ENCODE measurements at regions not wholly inside any gene's neighbourhood (a gene's known extent, or its start where the extent isn't known, plus 50 kb on each side); places are given as distances from the start of the nearest gene placed in this dataset.

DNA sequence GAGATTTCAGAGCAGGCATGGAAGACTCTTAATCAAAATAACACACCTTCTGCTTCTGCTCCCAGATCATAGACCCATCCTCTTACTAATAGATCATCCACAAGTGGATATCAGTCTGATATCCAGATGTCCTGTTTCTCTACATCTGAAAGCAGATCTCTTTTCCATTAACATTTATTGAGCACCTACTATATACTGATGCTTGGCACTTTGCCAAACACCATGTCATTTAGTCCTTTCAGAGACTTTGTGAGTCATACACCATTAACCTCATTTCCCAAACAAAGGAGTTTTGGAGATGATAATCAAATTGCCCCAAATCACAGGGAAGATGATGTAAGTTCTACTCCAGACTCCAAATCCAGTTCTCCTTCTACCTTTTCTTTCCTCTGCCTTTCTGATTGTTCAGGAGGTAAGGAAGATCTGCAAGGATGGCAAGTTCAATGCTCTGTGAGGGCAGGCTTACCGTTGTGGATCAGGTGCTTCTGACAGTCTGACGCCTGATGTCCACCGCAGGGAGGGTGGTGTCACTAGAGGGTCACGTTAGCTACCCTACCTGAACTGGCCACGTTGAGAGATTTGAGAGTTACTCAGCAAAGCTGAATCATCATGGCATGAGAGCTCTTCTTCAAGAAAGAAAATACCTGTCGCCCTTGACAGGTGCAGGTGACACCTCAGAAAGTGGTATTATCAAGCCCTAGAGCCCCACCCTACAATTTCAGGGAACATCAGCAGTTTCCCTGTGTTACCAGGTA lies 269.6 kb upstream of the ZMIZ1 start:
- no peak for TF ChIP-seq EZH2 (IDR thresholded peaks at IDR 0.05; ENCODE audit: borderline replicate concordance, low read depth, low read length, poor library complexity, severe bottlenecking)
- TF ChIP-seq, protein P1, sequence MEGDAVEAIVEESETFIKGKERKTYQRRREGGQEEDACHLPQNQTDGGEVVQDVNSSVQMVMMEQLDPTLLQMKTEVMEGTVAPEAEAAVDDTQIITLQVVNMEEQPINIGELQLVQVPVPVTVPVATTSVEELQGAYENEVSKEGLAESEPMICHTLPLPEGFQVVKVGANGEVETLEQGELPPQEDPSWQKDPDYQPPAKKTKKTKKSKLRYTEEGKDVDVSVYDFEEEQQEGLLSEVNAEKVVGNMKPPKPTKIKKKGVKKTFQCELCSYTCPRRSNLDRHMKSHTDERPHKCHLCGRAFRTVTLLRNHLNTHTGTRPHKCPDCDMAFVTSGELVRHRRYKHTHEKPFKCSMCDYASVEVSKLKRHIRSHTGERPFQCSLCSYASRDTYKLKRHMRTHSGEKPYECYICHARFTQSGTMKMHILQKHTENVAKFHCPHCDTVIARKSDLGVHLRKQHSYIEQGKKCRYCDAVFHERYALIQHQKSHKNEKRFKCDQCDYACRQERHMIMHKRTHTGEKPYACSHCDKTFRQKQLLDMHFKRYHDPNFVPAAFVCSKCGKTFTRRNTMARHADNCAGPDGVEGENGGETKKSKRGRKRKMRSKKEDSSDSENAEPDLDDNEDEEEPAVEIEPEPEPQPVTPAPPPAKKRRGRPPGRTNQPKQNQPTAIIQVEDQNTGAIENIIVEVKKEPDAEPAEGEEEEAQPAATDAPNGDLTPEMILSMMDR (conservative IDR thresholded peaks at IDR 0.05; ENCODE audit: low read depth, low read length) = no peak
- no peak overlapping the region for H3K27ac ChIP-seq (ENCODE audit: low read depth, low read length, poor library complexity, severe bottlenecking)
- no peaks in the 10 kb centered on the region for H3K36me3 ChIP-seq (ENCODE audit: insufficient read depth, low read length, poor library complexity, severe bottlenecking)
- ChIA-PET CTCF (no interaction called here), POLR2A (ENCODE audit: low non-redundant PET) (no interaction called here)
- H3K4me1 ChIP-seq (ENCODE audit: insufficient read depth, low read length, poor library complexity, severe bottlenecking) = no peaks in the 10 kb centered on the region
- no peaks in the 10 kb centered on the region for H3K9me3 ChIP-seq (ENCODE audit: low read depth, low read length, poor library complexity, severe bottlenecking)
- DNase-seq (ENCODE audit: low spot score) = no peak
- BruUV-seq (replicated peaks) = no TSS peak
- intact Hi-C loops (cut with micrococcal nuclease; ENCODE audit: unreplicated experiment) = no loop called here
- no peak overlapping the region for H3K4me3 ChIP-seq (ENCODE audit: low read depth, low read length, poor library complexity, severe bottlenecking)
- no peaks in the 10 kb centered on the region for H3K27me3 ChIP-seq (replicated peaks; ENCODE audit: insufficient read depth, low read depth, low read length, poor library complexity)

DNA sequence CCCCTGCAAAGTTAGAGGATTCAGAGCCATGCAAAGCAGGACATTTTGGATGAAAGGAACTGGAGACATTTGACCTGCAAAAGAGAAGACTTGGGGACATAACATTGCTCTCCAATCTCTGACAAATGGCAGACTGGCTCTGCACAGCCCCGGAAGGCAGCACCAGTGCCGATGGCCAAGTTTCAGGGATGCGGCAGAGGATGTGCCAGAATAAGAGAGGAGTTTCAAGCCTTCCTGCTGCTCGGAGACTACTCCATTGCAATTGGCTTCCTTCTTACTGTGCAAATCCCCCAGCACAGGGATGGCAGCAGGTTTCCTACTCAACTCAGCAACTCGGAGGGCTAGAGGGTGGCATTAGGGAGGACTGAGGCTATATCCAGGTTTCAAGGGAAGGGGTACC lies 268.8 kb upstream of the ZMIZ1 start:
- ChIA-PET POLR2A (ENCODE audit: low non-redundant PET) (no interaction called here), CTCF (no interaction called here)
- intact Hi-C loops (cut with micrococcal nuclease; ENCODE audit: unreplicated experiment) = no loop called here
- no peaks in the 10 kb centered on the region for H3K9me3 ChIP-seq (ENCODE audit: low read depth, low read length, poor library complexity, severe bottlenecking)
- BruUV-seq (replicated peaks) = no TSS peak
- no peak overlapping the region for H3K4me3 ChIP-seq (ENCODE audit: low read depth, low read length, poor library complexity, severe bottlenecking)
- no peak for TF ChIP-seq EZH2 (IDR thresholded peaks at IDR 0.05; ENCODE audit: borderline replicate concordance, low read depth, low read length, poor library complexity, severe bottlenecking)
- TF ChIP-seq, protein P1 (conservative IDR thresholded peaks at IDR 0.05; ENCODE audit: low read depth, low read length) = no peak
- no peaks in the 10 kb centered on the region for H3K4me1 ChIP-seq (ENCODE audit: insufficient read depth, low read length, poor library complexity, severe bottlenecking)
- H3K27ac ChIP-seq (ENCODE audit: low read depth, low read length, poor library complexity, severe bottlenecking) = no peak overlapping the region
- no peaks in the 10 kb centered on the region for H3K36me3 ChIP-seq (ENCODE audit: insufficient read depth, low read length, poor library complexity, severe bottlenecking)
- DNase-seq (ENCODE audit: low spot score) = no peak
- no peaks in the 10 kb centered on the region for H3K27me3 ChIP-seq (replicated peaks; ENCODE audit: insufficient read depth, low read depth, low read length, poor library complexity)

DNA sequence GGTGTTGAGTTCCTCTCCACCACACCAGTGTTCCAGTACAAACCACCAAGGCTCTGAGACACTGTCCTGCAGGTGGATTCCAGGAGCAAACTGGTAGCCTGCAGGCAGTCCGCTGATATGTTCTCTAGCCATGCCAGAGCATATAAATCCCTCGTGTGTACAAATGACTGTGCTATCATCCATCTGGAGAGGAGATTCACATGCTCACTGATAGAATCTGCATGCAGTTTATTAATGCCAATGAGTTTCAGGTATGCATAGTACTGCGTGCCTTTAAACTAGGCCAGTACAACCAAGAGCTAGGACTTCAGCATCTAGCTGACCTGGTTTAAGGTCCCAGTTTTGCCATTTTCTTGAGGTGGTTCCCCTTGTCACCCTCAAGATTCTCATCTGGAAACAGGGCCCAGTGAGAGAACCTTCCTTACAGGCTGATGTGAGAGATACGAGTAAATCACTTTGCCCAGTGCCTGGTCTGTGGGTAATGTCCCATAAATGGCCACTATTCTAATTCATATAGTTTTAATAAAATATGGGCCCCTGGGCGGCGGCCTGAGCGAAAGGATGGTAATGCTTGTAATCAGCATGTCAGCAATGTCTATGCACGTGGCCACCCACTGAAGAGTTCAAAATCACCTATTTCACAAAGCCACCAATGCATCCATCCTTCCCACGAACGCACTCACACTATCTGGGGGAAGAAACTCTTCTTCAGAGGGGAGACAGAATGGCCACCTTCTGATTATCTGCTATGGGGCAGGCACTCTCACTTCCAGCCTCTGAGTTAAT lies 268.0 kb upstream of the ZMIZ1 start:
- Histone ChIP-seq H3K4me3 (ENCODE audit: low read depth, low read length, poor library complexity, severe bottlenecking) (no peak overlapping the region), H3K9me3 (ENCODE audit: low read depth, low read length, poor library complexity, severe bottlenecking) (no peaks in the 10 kb centered on the region), H3K27ac (ENCODE audit: low read depth, low read length, poor library complexity, severe bottlenecking) (no peak overlapping the region), H3K36me3 (ENCODE audit: insufficient read depth, low read length, poor library complexity, severe bottlenecking) (no peaks in the 10 kb centered on the region), H3K27me3 (replicated peaks; ENCODE audit: insufficient read depth, low read depth, low read length, poor library complexity) (no peaks in the 10 kb centered on the region), H3K4me1 (ENCODE audit: insufficient read depth, low read length, poor library complexity, severe bottlenecking) (no peaks in the 10 kb centered on the region)
- no peak for DNase-seq (ENCODE audit: low spot score)
- intact Hi-C loops (cut with micrococcal nuclease; ENCODE audit: unreplicated experiment) = no loop called here
- BruUV-seq (replicated peaks) = no TSS peak
- TF ChIP-seq, protein P1 (conservative IDR thresholded peaks at IDR 0.05; ENCODE audit: low read depth, low read length) = no peak
- no peak for TF ChIP-seq EZH2 (IDR thresholded peaks at IDR 0.05; ENCODE audit: borderline replicate concordance, low read depth, low read length, poor library complexity, severe bottlenecking)
- ChIA-PET POLR2A (ENCODE audit: low non-redundant PET) (no interaction called here), CTCF (no interaction called here)
